ENCODE measurements at regions not wholly inside any gene's neighbourhood (a gene's known extent, or its start where the extent isn't known, plus 50 kb on each side); places are given as distances from the start of the nearest gene placed in this dataset.
"Not testable (repeated sequence)": the region's sequence is repeated elsewhere in the genome, so short reads cannot be mapped to it uniquely, and the experiment has no call there.

- H3K9me2 ChIP-seq (replicated peaks; ENCODE audit: control insufficient read depth, low read length) = no peaks in the 10 kb centered on the region
- no peaks in the 10 kb centered on the region for H4K20me1 ChIP-seq (ENCODE audit: control insufficient read depth, insufficient read depth, low read depth, low read length)
- H3K27ac ChIP-seq (ENCODE audit: low read depth, low read length) = no peak overlapping the region
- no peaks in the 10 kb centered on the region for H3K9me3 ChIP-seq (ENCODE audit: control insufficient read depth, insufficient read depth, low read length)
- no peaks in the 10 kb centered on the region for H3K27me3 ChIP-seq (ENCODE audit: control insufficient read depth, low read length)
- no peaks in the 10 kb centered on the region for H3F3A ChIP-seq (ENCODE audit: control insufficient read depth, insufficient read depth)
- H3K4me1 ChIP-seq (ENCODE audit: control insufficient read depth, low read length) = no peaks in the 10 kb centered on the region
- no peaks in the 10 kb centered on the region for H3K79me2 ChIP-seq (ENCODE audit: control insufficient read depth, low read length)
- no peaks in the 10 kb centered on the region for H3K36me3 ChIP-seq (ENCODE audit: control insufficient read depth, low read length)
- H3K4me3 ChIP-seq (ENCODE audit: low read length) = no peak overlapping the region
- no peak for TF ChIP-seq CTCF (IDR thresholded peaks at IDR 0.05; ENCODE audit: low read depth, low read length, poor library complexity, severe bottlenecking)
- TF ChIP-seq EZH2phosphoT487 (IDR thresholded peaks at IDR 0.05; ENCODE audit: borderline replicate concordance, low read length) = no peak
- H3K4me2 ChIP-seq (ENCODE audit: low read length) = no peak overlapping the region
These were observed 576.1 kb downstream of the SLCO4C1 start for GRCh38 chr5:101720033-101720432.

GRCh38 chr5:101717721-101718120 lies 578.4 kb downstream of the SLCO4C1 start:
- no peaks in the 10 kb centered on the region for H3F3A ChIP-seq (ENCODE audit: control insufficient read depth, insufficient read depth)
- H3K4me1 ChIP-seq (ENCODE audit: control insufficient read depth, low read length) = no peaks in the 10 kb centered on the region
- H3K27me3 ChIP-seq (ENCODE audit: control insufficient read depth, low read length) = no peaks in the 10 kb centered on the region
- H4K20me1 ChIP-seq (ENCODE audit: control insufficient read depth, insufficient read depth, low read depth, low read length) = no peaks in the 10 kb centered on the region
- no peaks in the 10 kb centered on the region for H3K9me2 ChIP-seq (replicated peaks; ENCODE audit: control insufficient read depth, low read length)
- H3K79me2 ChIP-seq (ENCODE audit: control insufficient read depth, low read length) = no peaks in the 10 kb centered on the region
- TF ChIP-seq CTCF (IDR thresholded peaks at IDR 0.05; ENCODE audit: low read depth, low read length, poor library complexity, severe bottlenecking) (no peak), EZH2phosphoT487 (IDR thresholded peaks at IDR 0.05; ENCODE audit: borderline replicate concordance, low read length) (no peak)
- no peak overlapping the region for H3K4me2 ChIP-seq (ENCODE audit: low read length)
- no peak overlapping the region for H3K4me3 ChIP-seq (ENCODE audit: low read length)
- no peaks in the 10 kb centered on the region for H3K36me3 ChIP-seq (ENCODE audit: control insufficient read depth, low read length)
- no peak overlapping the region for H3K27ac ChIP-seq (ENCODE audit: low read depth, low read length)
- H3K9me3 ChIP-seq (ENCODE audit: control insufficient read depth, insufficient read depth, low read length) = no peaks in the 10 kb centered on the region

- Histone ChIP-seq H3K36me3 (ENCODE audit: control insufficient read depth, low read length) (no peaks in the 10 kb centered on the region), H4K20me1 (ENCODE audit: control insufficient read depth, insufficient read depth, low read depth, low read length) (no peaks in the 10 kb centered on the region), H3K9me2 (replicated peaks; ENCODE audit: control insufficient read depth, low read length) (no peaks in the 10 kb centered on the region), H3F3A (ENCODE audit: control insufficient read depth, insufficient read depth) (no peaks in the 10 kb centered on the region), H3K27ac (ENCODE audit: low read depth, low read length) (no peak overlapping the region), H3K4me1 (ENCODE audit: control insufficient read depth, low read length) (no peaks in the 10 kb centered on the region), H3K4me3 (ENCODE audit: low read length) (no peak overlapping the region), H3K4me2 (ENCODE audit: low read length) (no peak overlapping the region), H3K27me3 (ENCODE audit: control insufficient read depth, low read length) (no peaks in the 10 kb centered on the region), H3K9me3 (ENCODE audit: control insufficient read depth, insufficient read depth, low read length) (no peaks in the 10 kb centered on the region), H3K79me2 (ENCODE audit: control insufficient read depth, low read length) (no peaks in the 10 kb centered on the region)
- TF ChIP-seq CTCF (IDR thresholded peaks at IDR 0.05; ENCODE audit: low read depth, low read length, poor library complexity, severe bottlenecking) (no peak), EZH2phosphoT487 (IDR thresholded peaks at IDR 0.05; ENCODE audit: borderline replicate concordance, low read length) (no peak)
These were observed 579.1 kb downstream of the SLCO4C1 start for GRCh38 chr5:101716941-101717340.

GRCh38 chr5:101715790-101716189 lies 580.3 kb downstream of the SLCO4C1 start:
- not testable (repeated sequence) for H3K9me3 ChIP-seq (ENCODE audit: control insufficient read depth, insufficient read depth, low read length); H3K27ac ChIP-seq (ENCODE audit: low read depth, low read length); H3K4me2 ChIP-seq (ENCODE audit: low read length); H3K79me2 ChIP-seq (ENCODE audit: control insufficient read depth, low read length); H3K4me3 ChIP-seq (ENCODE audit: low read length); H3K27me3 ChIP-seq (ENCODE audit: control insufficient read depth, low read length); H3K4me1 ChIP-seq (ENCODE audit: control insufficient read depth, low read length); H3F3A ChIP-seq (ENCODE audit: control insufficient read depth, insufficient read depth); H3K36me3 ChIP-seq (ENCODE audit: control insufficient read depth, low read length); H4K20me1 ChIP-seq (ENCODE audit: control insufficient read depth, insufficient read depth, low read depth, low read length); H3K9me2 ChIP-seq (replicated peaks; ENCODE audit: control insufficient read depth, low read length)

All from DOHH2 (cell line).